ENCODE measurements at regions not wholly inside any gene's neighbourhood (a gene's known extent, or its start where the extent isn't known, plus 50 kb on each side); places are given as distances from the start of the nearest gene placed in this dataset.
"Not testable (repeated sequence)": the region's sequence is repeated elsewhere in the genome, so short reads cannot be mapped to it uniquely, and the experiment has no call there.

- WGBS (ENCODE audit: insufficient coverage) = 94% methylated on average over 6 of the region's 6 CpGs
- no peak for TF ChIP-seq CTCF (IDR thresholded peaks at IDR 0.05)
- Mint-ChIP-seq H3K9me3 (peaks cover 0 to 8% of the 10 kb centered on the region in 2 donors), H3K4me1 (no peaks in the 10 kb centered on the region), H3K36me3 (no peaks in the 10 kb centered on the region), H3K27ac (no peak overlapping the region), H3K27me3 (ENCODE audit: low read depth in 2 of 2) (no peaks in the 10 kb centered on the region), H3K4me3 (no peak overlapping the region)
- H3K36me3 ChIP-seq (ENCODE audit: control insufficient read depth, insufficient read depth, low read length) = no peaks in the 10 kb centered on the region
- intact Hi-C loops (cut with micrococcal nuclease) = no loop called here
- H3K9me3 ChIP-seq (ENCODE audit: control insufficient read depth, insufficient read depth, low read length) = no peaks in the 10 kb centered on the region
- DNase-seq (no peak), ATAC-seq (no peak)
- no peaks in the 10 kb centered on the region for H3K4me1 ChIP-seq (ENCODE audit: control insufficient read depth, insufficient read depth, low read length)
- no peak overlapping the region for H3K4me3 ChIP-seq (ENCODE audit: low read length)
- H3K27ac ChIP-seq (ENCODE audit: low read length) = no peak overlapping the region
- no peaks in the 10 kb centered on the region for H3K27me3 ChIP-seq (ENCODE audit: control insufficient read depth, insufficient read depth, low read length)
These were observed 505.0 kb upstream of the SLC35B3 start for GRCh38 chr6:8940356-8940755.

- H3K4me3 ChIP-seq (ENCODE audit: low read length) = no peak overlapping the region
- no peak for ATAC-seq
- Mint-ChIP-seq H3K4me1 (no peaks in the 10 kb centered on the region), H3K27ac (no peak overlapping the region), H3K27me3 (ENCODE audit: low read depth in 2 of 2) (no peaks in the 10 kb centered on the region), H3K36me3 (no peaks in the 10 kb centered on the region), H3K4me3 (no peak overlapping the region), H3K9me3 (peaks cover 0 to 8% of the 10 kb centered on the region in 2 donors)
- H3K27me3 ChIP-seq (ENCODE audit: control insufficient read depth, insufficient read depth, low read length) = no peaks in the 10 kb centered on the region
- no peak for DNase-seq
- H3K4me1 ChIP-seq (ENCODE audit: control insufficient read depth, insufficient read depth, low read length) = no peaks in the 10 kb centered on the region
- no peak overlapping the region for H3K27ac ChIP-seq (ENCODE audit: low read length)
- H3K9me3 ChIP-seq (ENCODE audit: control insufficient read depth, insufficient read depth, low read length) = no peaks in the 10 kb centered on the region
- intact Hi-C loops (cut with micrococcal nuclease) = no loop called here
- no peak for TF ChIP-seq CTCF (IDR thresholded peaks at IDR 0.05)
- no peaks in the 10 kb centered on the region for H3K36me3 ChIP-seq (ENCODE audit: control insufficient read depth, insufficient read depth, low read length)
- WGBS (ENCODE audit: insufficient coverage) = 42% methylated on average over 3 of the region's 4 CpGs
These were observed 504.3 kb upstream of the SLC35B3 start for GRCh38 chr6:8939615-8940014.

- Mint-ChIP-seq H3K9me3 (peaks cover 0 to 2% of the 10 kb centered on the region in 2 donors), H3K4me1 (no peaks in the 10 kb centered on the region), H3K4me3 (no peak overlapping the region), H3K36me3 (no peaks in the 10 kb centered on the region), H3K27me3 (ENCODE audit: low read depth in 2 of 2) (no peaks in the 10 kb centered on the region), H3K27ac (no peak overlapping the region)
- no peak for DNase-seq
- 97% methylated on average over 2 of the region's 4 CpGs for WGBS (ENCODE audit: insufficient coverage)
- no peaks in the 10 kb centered on the region for H3K9me3 ChIP-seq (ENCODE audit: control insufficient read depth, insufficient read depth, low read length)
- no peak for ATAC-seq
- no peak overlapping the region for H3K27ac ChIP-seq (ENCODE audit: low read length)
- no peaks in the 10 kb centered on the region for H3K4me1 ChIP-seq (ENCODE audit: control insufficient read depth, insufficient read depth, low read length)
- TF ChIP-seq CTCF (IDR thresholded peaks at IDR 0.05) = no peak
- intact Hi-C loops (cut with micrococcal nuclease) = no loop called here
- no peak overlapping the region for H3K4me3 ChIP-seq (ENCODE audit: low read length)
- no peaks in the 10 kb centered on the region for H3K27me3 ChIP-seq (ENCODE audit: control insufficient read depth, insufficient read depth, low read length)
- no peaks in the 10 kb centered on the region for H3K36me3 ChIP-seq (ENCODE audit: control insufficient read depth, insufficient read depth, low read length)
These were observed 499.0 kb upstream of the SLC35B3 start for GRCh38 chr6:8934318-8934717.

GRCh38 chr6:8930009-8930408, 494.7 kb upstream of the SLC35B3 start:
- DNase-seq = no peak
- H3K4me3 ChIP-seq (ENCODE audit: low read length) = no peak overlapping the region

GRCh38 chr6:8920244-8920643, 484.9 kb upstream of the SLC35B3 start:
- H3K36me3 Mint-ChIP-seq; ATAC-seq; DNase-seq; H3K4me1 ChIP-seq (ENCODE audit: control insufficient read depth, insufficient read depth, low read length); H3K9me3 ChIP-seq (ENCODE audit: control insufficient read depth, insufficient read depth, low read length); H3K36me3 ChIP-seq (ENCODE audit: control insufficient read depth, insufficient read depth, low read length); H3K27ac Mint-ChIP-seq; intact Hi-C loops (cut with micrococcal nuclease); H3K27me3 Mint-ChIP-seq (ENCODE audit: low read depth in 2 of 2); H3K4me1 Mint-ChIP-seq; H3K27me3 ChIP-seq (ENCODE audit: control insufficient read depth, insufficient read depth, low read length); H3K4me3 ChIP-seq (ENCODE audit: low read length); H3K27ac ChIP-seq (ENCODE audit: low read length); H3K4me3 Mint-ChIP-seq: not testable (repeated sequence)
- WGBS (ENCODE audit: insufficient coverage) = no CpG with 5 or more reads among the region's 1 CpG
- H3K9me3 Mint-ChIP-seq = peaks cover 3 to 13% of the 10 kb centered on the region in 2 donors

More at GRCh38 chr6:8930009-8930408, 494.7 kb upstream of the SLC35B3 start:
- 90% methylated on average over 3 of the region's 3 CpGs for WGBS (ENCODE audit: insufficient coverage)
- no peak for TF ChIP-seq CTCF (IDR thresholded peaks at IDR 0.05)
- Mint-ChIP-seq H3K27me3 (ENCODE audit: low read depth in 2 of 2) (no peaks in the 10 kb centered on the region), H3K4me1 (no peaks in the 10 kb centered on the region), H3K36me3 (no peaks in the 10 kb centered on the region), H3K9me3 (peaks cover 0 to 6% of the 10 kb centered on the region in 2 donors), H3K27ac (no peak overlapping the region), H3K4me3 (no peak overlapping the region)
- no peaks in the 10 kb centered on the region for H3K27me3 ChIP-seq (ENCODE audit: control insufficient read depth, insufficient read depth, low read length)
- intact Hi-C loops (cut with micrococcal nuclease) = no loop called here
- no peaks in the 10 kb centered on the region for H3K4me1 ChIP-seq (ENCODE audit: control insufficient read depth, insufficient read depth, low read length)
- no peaks in the 10 kb centered on the region for H3K9me3 ChIP-seq (ENCODE audit: control insufficient read depth, insufficient read depth, low read length)
- H3K36me3 ChIP-seq (ENCODE audit: control insufficient read depth, insufficient read depth, low read length) = no peaks in the 10 kb centered on the region
- no peak overlapping the region for H3K27ac ChIP-seq (ENCODE audit: low read length)
- no peak for ATAC-seq

Data from natural killer cell (primary cell).